Nephron (organoid): ENCODE measurements at regions not wholly inside any gene's neighbourhood (a gene's known extent, or its start where the extent isn't known, plus 50 kb on each side); places are given as distances from the start of the nearest gene placed in this dataset.

Experiments used
- H3K27ac Mint-ChIP-seq, 3 experiments: 2 replicates each; pipeline ENCODE4 v1.8.0; 2020; ENCODE audit warnings: mixed read lengths in 3 of 3, mild to moderate bottlenecking in 2 of 3, moderate library complexity in 1 of 3
- H3K27me3 Mint-ChIP-seq: 2 replicates; pipeline ENCODE4 v1.8.0; 2021; ENCODE audit warnings: low read depth, mild to moderate bottlenecking, moderate library complexity, mixed read lengths
- H3K36me3 Mint-ChIP-seq: 2 replicates; pipeline ENCODE4 v1.8.0; 2020; ENCODE audit warnings: low read depth, mixed read lengths
- H3K4me1 Mint-ChIP-seq: 2 replicates; pipeline ENCODE4 v1.8.0; 2020; ENCODE audit warnings: mixed read lengths
- H3K4me3 Mint-ChIP-seq, 3 experiments: 2 replicates each; pipeline ENCODE4 v1.8.0; 2020; ENCODE audit warnings: mild to moderate bottlenecking in 3 of 3, mixed read lengths in 3 of 3, moderate library complexity in 2 of 3
- H3K9me3 Mint-ChIP-seq: 2 replicates; pipeline ENCODE4 v1.8.0; 2020; ENCODE audit warnings: mixed read lengths
- CTCF ChIP-seq, 3 experiments: fragments of 200-600 bp; sonication (generic); IDR thresholded peaks; one replicate each; pipeline ENCODE4 v1.5.0; 2021; ENCODE audit warnings: antibody characterized with exemption in 3 of 3; ENCODE audit not compliant: unreplicated experiment in 3 of 3

- no peak overlapping the region for H3K4me3 Mint-ChIP-seq
- H3K27me3 Mint-ChIP-seq: no peaks in the 10 kb centered on the region
- no peaks in the 10 kb centered on the region for H3K4me1 Mint-ChIP-seq
- no peaks in the 10 kb centered on the region for H3K36me3 Mint-ChIP-seq
- H3K27ac Mint-ChIP-seq: no peak overlapping the region
- no peak for TF ChIP-seq CTCF (IDR thresholded peaks at IDR 0.05; ENCODE audit: unreplicated experiment in 3 of 3)
- no peaks in the 10 kb centered on the region for H3K9me3 Mint-ChIP-seq
Observed at GRCh38 chr13:85536706-85537105, 262.5 kb downstream of the SLITRK6 start.

GRCh38 chr13:85535316-85536084, 263.7 kb downstream of the SLITRK6 start:
- no peaks in the 10 kb centered on the region for H3K27me3 Mint-ChIP-seq
- no peaks in the 10 kb centered on the region for H3K36me3 Mint-ChIP-seq
- TF ChIP-seq CTCF (IDR thresholded peaks at IDR 0.05; ENCODE audit: unreplicated experiment in 3 of 3): no peak
- no peak overlapping the region for H3K27ac Mint-ChIP-seq
- H3K4me1 Mint-ChIP-seq: no peaks in the 10 kb centered on the region
- no peak overlapping the region for H3K4me3 Mint-ChIP-seq
- no peaks in the 10 kb centered on the region for H3K9me3 Mint-ChIP-seq

GRCh38 chr13:85533911-85534310, 265.3 kb downstream of the SLITRK6 start:
- no peak overlapping the region for H3K4me3 Mint-ChIP-seq
- no peaks in the 10 kb centered on the region for H3K9me3 Mint-ChIP-seq
- TF ChIP-seq CTCF (IDR thresholded peaks at IDR 0.05; ENCODE audit: unreplicated experiment in 3 of 3): no peak
- H3K36me3 Mint-ChIP-seq: no peaks in the 10 kb centered on the region
- no peaks in the 10 kb centered on the region for H3K27me3 Mint-ChIP-seq
- H3K4me1 Mint-ChIP-seq: peaks cover under 1% of the 10 kb centered on the region
- no peak overlapping the region for H3K27ac Mint-ChIP-seq

GRCh38 chr13:85529218-85529594, 270.0 kb downstream of the SLITRK6 start:
- Mint-ChIP-seq H3K27me3 (no peaks in the 10 kb centered on the region), H3K27ac (no peak overlapping the region), H3K4me3 (no peak overlapping the region), H3K4me1 (peaks cover 6% of the 10 kb centered on the region), H3K9me3 (no peaks in the 10 kb centered on the region), H3K36me3 (no peaks in the 10 kb centered on the region)
- no peak for TF ChIP-seq CTCF (IDR thresholded peaks at IDR 0.05; ENCODE audit: unreplicated experiment in 3 of 3)

- no peak for TF ChIP-seq CTCF (IDR thresholded peaks at IDR 0.05; ENCODE audit: unreplicated experiment in 3 of 3)
- Mint-ChIP-seq H3K27me3 (no peaks in the 10 kb centered on the region), H3K27ac (no peak overlapping the region), H3K36me3 (no peaks in the 10 kb centered on the region), H3K4me1 (peaks cover 6% of the 10 kb centered on the region), H3K9me3 (no peaks in the 10 kb centered on the region), H3K4me3 (no peak overlapping the region)
Observed at GRCh38 chr13:85528491-85529217, 270.6 kb downstream of the SLITRK6 start.
